OCI-LY7 (cell line): ENCODE measurements at regions not wholly inside any gene's neighbourhood (a gene's known extent, or its start where the extent isn't known, plus 50 kb on each side); places are given as distances from the start of the nearest gene placed in this dataset.

Experiments
- BruUV-seq: library from RNA; stranded (reverse); fragments of 400-500 nt; replicated peaks from 2 replicates; lab custom pipeline; 2021; lab: Mats Ljungman, UMichigan
- CTCF ChIA-PET: fragments of 300-600 bp; sonication (Branson Sonifier 250); formaldehyde crosslinking; loops from one replicate; lab custom pipeline; 2022; ENCODE audit warnings: antibody characterized with exemption; ENCODE audit not compliant: unreplicated experiment; lab: Charles Lee
- POLR2A ChIA-PET: fragments of 300-600 bp; sonication (Branson Sonifier 250); formaldehyde crosslinking; loops from one replicate; lab custom pipeline; 2022; ENCODE audit warnings: antibody characterized with exemption; lab: Charles Lee
- DNase-seq: peaks from one replicate; pipeline ENCODE4 v3.0.0-alpha.2; 2015; ENCODE audit warnings: low spot score
- H2AFZ ChIP-seq: fragments of 200-600 bp; sonication (generic), shearing (Covaris generic); 2 replicates; pipeline ENCODE4 v1.6.1; 2014; ENCODE audit warnings: mild to moderate bottlenecking, antibody characterized with exemption, low read length, moderate library complexity
- H3K27ac ChIP-seq: fragments of 200-600 bp; sonication (generic); 2 replicates; pipeline ENCODE4 v1.5.1; 2014; ENCODE audit warnings: mixed run types, low read depth, mild to moderate bottlenecking, moderate library complexity, low read length, inconsistent platforms; ENCODE audit not compliant: poor library complexity, severe bottlenecking
- H3K36me3 ChIP-seq: fragments of 200-600 bp; sonication (generic); 2 replicates; pipeline ENCODE4 v1.6.1; 2014; ENCODE audit warnings: mild to moderate bottlenecking, antibody characterized with exemption, low read length, moderate library complexity, mixed read lengths; ENCODE audit not compliant: insufficient read depth
- H3K4me1 ChIP-seq: fragments of 200-600 bp; sonication (generic); 2 replicates; pipeline ENCODE4 v1.5.1; 2014; ENCODE audit warnings: mild to moderate bottlenecking, low read length; ENCODE audit not compliant: insufficient read depth, poor library complexity, severe bottlenecking
- H3K4me2 ChIP-seq: fragments of 200-600 bp; sonication (generic); 2 replicates; pipeline ENCODE4 v1.6.1; 2014; ENCODE audit warnings: mild to moderate bottlenecking, low read length
- H3K4me3 ChIP-seq: fragments of 200-600 bp; sonication (generic); 2 replicates; pipeline ENCODE4 v1.5.1; 2014; ENCODE audit warnings: mild to moderate bottlenecking, low read depth, low read length; ENCODE audit not compliant: poor library complexity, severe bottlenecking
- H3K79me2 ChIP-seq: fragments of 200-600 bp; sonication (generic); 2 replicates; pipeline ENCODE4 v1.6.1; 2016; ENCODE audit warnings: low read depth, mild to moderate bottlenecking, low read length, moderate library complexity, mixed read lengths; ENCODE audit not compliant: insufficient read depth
- H3K9me2 ChIP-seq: fragments of 200-600 bp; sonication (generic); 2 replicates; pipeline ENCODE4 v1.6.1; 2016; ENCODE audit warnings: mild to moderate bottlenecking, low read length, mixed read lengths; ENCODE audit not compliant: insufficient read depth
- H3K9me3 ChIP-seq: fragments of 200-600 bp; sonication (generic); 2 replicates; pipeline ENCODE4 v1.6.1; 2014; ENCODE audit warnings: mild to moderate bottlenecking, mixed run types, low read length, mixed read lengths
- H4K20me1 ChIP-seq: fragments of 200-600 bp; sonication (generic); 2 replicates; pipeline ENCODE4 v1.6.1; 2014; ENCODE audit warnings: mild to moderate bottlenecking, antibody characterized with exemption, low read length, moderate library complexity, mixed read lengths; ENCODE audit not compliant: insufficient read depth
- EZH2phosphoT487 ChIP-seq: fragments of 200-600 bp; sonication (generic); IDR thresholded peaks from 2 replicates; pipeline ENCODE4 v1.6.1; 2018; ENCODE audit warnings: low read depth, borderline replicate concordance, mild to moderate bottlenecking, mixed run types, antibody characterized with exemption, low read length, moderate library complexity, mixed read lengths
- intact Hi-C: fragments of 100-400 bp; cut with micrococcal nuclease; formaldehyde crosslinking; loops from one replicate; pipeline ENCODE4 v1.10.0; 2022; ENCODE audit not compliant: unreplicated experiment
- TF ChIP-seq, protein P1 (sequence below): fragments of 200-600 bp; sonication (generic); conservative IDR thresholded peaks from 2 replicates; pipeline ENCODE4 v1.5.1; 2014; ENCODE audit warnings: mild to moderate bottlenecking, antibody characterized with exemption, low read length, moderate library complexity, mixed read lengths

DNA sequence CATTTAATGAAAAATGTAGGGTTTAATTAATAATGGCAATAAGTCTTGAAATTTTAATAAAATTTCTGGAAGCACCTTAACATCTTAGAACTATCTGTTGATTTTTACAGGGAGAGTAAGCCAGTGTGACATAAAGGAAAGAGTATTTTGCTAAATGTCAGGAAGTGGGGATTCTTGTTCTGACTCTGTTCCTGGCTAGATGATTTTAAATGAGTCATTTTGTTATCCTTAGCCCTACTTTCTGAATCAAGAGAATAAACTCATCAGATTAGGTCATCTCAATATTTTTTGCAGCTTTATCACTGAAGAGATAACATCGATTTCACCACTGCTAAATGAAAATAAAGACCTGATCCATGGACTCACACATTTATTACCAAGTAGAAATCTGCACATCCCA, 377.5 kb upstream of the CYRIA start:
- no peak for TF ChIP-seq EZH2phosphoT487
- TF ChIP-seq, protein P1, sequence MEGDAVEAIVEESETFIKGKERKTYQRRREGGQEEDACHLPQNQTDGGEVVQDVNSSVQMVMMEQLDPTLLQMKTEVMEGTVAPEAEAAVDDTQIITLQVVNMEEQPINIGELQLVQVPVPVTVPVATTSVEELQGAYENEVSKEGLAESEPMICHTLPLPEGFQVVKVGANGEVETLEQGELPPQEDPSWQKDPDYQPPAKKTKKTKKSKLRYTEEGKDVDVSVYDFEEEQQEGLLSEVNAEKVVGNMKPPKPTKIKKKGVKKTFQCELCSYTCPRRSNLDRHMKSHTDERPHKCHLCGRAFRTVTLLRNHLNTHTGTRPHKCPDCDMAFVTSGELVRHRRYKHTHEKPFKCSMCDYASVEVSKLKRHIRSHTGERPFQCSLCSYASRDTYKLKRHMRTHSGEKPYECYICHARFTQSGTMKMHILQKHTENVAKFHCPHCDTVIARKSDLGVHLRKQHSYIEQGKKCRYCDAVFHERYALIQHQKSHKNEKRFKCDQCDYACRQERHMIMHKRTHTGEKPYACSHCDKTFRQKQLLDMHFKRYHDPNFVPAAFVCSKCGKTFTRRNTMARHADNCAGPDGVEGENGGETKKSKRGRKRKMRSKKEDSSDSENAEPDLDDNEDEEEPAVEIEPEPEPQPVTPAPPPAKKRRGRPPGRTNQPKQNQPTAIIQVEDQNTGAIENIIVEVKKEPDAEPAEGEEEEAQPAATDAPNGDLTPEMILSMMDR: no peak
- Histone ChIP-seq H3K4me3 (no peak overlapping the region), H3K36me3 (no peaks in the 10 kb centered on the region), H4K20me1 (no peaks in the 10 kb centered on the region), H3K4me1 (no peaks in the 10 kb centered on the region), H3K79me2 (no peaks in the 10 kb centered on the region), H3K9me3 (no peaks in the 10 kb centered on the region), H3K4me2 (no peak overlapping the region), H3K9me2 (no peaks in the 10 kb centered on the region), H3K27ac (no peak overlapping the region), H2AFZ (no peak overlapping the region)
- intact Hi-C loops: no loop called here
- ChIA-PET CTCF (no interaction called here), POLR2A (interaction anchor here (0.7 kb wide), 1 partner anchor 1051 kb away, joined by 3 read pairs; no protein-coding TSS in a partner anchor)
- no TSS peak for BruUV-seq
- DNase-seq: no peak

- intact Hi-C loops: no loop called here
- no peak overlapping the region for H3K4me3 ChIP-seq
- no peaks in the 10 kb centered on the region for H3K9me2 ChIP-seq
- no peak overlapping the region for H3K4me2 ChIP-seq
- no peak overlapping the region for H2AFZ ChIP-seq
- POLR2A ChIA-PET: no interaction called here
- H3K79me2 ChIP-seq: no peaks in the 10 kb centered on the region
- no peak for TF ChIP-seq EZH2phosphoT487
- TF ChIP-seq, protein P1: no peak
- CTCF ChIA-PET: no interaction called here
- BruUV-seq: no TSS peak
- no peak overlapping the region for H3K27ac ChIP-seq
- H3K36me3 ChIP-seq: no peaks in the 10 kb centered on the region
- no peaks in the 10 kb centered on the region for H3K9me3 ChIP-seq
- no peak for DNase-seq
- H3K4me1 ChIP-seq: no peaks in the 10 kb centered on the region
- H4K20me1 ChIP-seq: no peaks in the 10 kb centered on the region
Observed at GRCh38 chr2:17036361-17036760, 370.7 kb upstream of the CYRIA start.

- BruUV-seq: no TSS peak
- intact Hi-C loops: no loop called here
- H3K9me2 ChIP-seq: no peaks in the 10 kb centered on the region
- TF ChIP-seq EZH2phosphoT487: no peak
- TF ChIP-seq, protein P1: no peak
- H3K27ac ChIP-seq: no peak overlapping the region
- H2AFZ ChIP-seq: no peak overlapping the region
- no peaks in the 10 kb centered on the region for H3K36me3 ChIP-seq
- H3K9me3 ChIP-seq: no peaks in the 10 kb centered on the region
- POLR2A ChIA-PET: no interaction called here
- H3K79me2 ChIP-seq: no peaks in the 10 kb centered on the region
- no peak overlapping the region for H3K4me2 ChIP-seq
- CTCF ChIA-PET: no interaction called here
- H3K4me3 ChIP-seq: no peak overlapping the region
- no peaks in the 10 kb centered on the region for H3K4me1 ChIP-seq
- no peaks in the 10 kb centered on the region for H4K20me1 ChIP-seq
- DNase-seq: no peak
Observed at GRCh38 chr2:17035010-17035409, 369.4 kb upstream of the CYRIA start.
